Caki2 (cell line): ENCODE measurements at regions not wholly inside any gene's neighbourhood (a gene's known extent, or its start where the extent isn't known, plus 50 kb on each side); places are given as distances from the start of the nearest gene placed in this dataset.

ENCODE experiments used
- DNase-seq: peaks from one replicate; pipeline ENCODE4 v3.0.0-alpha.2; 2015; ENCODE audit warnings: low read depth
- in situ Hi-C: cut with HindIII; loops from 2 replicates; pipeline ENCODE4 v1.10.0; 2016; ENCODE audit warnings: low sequenced_read_pairs, low pct_unique_long_range_greater_than_20kb, mixed read lengths

- in situ Hi-C loops = no loop called here
- DNase-seq = no peak
Measured at GRCh38 chr3:22063500-22063899, 312.5 kb upstream of the ZNF385D start.

DNA sequence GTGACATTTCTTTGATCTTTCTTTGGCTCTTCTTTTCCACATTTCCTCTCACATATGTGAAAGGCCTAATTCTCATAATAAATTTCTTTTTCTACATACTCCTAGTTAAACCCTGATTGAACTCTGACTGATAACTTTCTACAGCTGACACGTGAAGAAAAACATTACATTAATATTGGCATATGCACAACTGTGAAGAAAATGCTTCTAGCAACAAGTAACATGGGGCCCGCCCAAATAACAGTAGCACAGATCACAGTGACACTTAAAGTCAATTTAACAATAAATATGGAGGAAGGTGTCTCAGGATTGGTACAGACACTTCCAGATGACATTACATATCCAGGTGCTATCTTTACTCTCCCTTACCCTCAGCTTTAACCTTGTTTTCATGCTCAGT lies 317.6 kb upstream of the ZNF385D start:
- DNase-seq = no peak
- in situ Hi-C loops = no loop called here

- in situ Hi-C loops = no loop called here
- no peak for DNase-seq
Measured at GRCh38 chr3:22088204-22088603, 337.2 kb upstream of the ZNF385D start.

DNA sequence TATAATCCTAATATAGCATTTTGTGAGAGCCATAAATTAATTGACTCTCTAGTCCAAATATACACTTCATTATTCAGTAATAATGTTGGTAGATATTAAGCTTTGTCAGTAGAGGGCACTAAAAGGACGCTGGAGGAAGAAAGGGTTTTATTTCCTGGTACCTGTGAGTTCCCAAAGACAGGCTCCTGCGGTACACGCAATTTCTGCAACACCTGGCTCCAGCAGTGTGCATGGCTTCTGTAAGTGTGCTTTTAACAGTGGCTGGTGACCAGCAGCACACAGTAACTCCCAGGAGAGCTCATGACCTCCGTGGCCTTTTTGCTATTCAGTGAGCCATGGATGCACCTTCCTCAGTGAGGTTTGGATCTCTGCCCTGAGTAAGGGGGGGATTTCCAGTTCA lies 338.3 kb upstream of the ZNF385D start:
- in situ Hi-C loops = no loop called here
- peak; percentile 26 for DNase-seq

GRCh38 chr3:22091329-22091728 lies 340.3 kb upstream of the ZNF385D start:
- in situ Hi-C loops = no loop called here
- no peak for DNase-seq

DNA sequence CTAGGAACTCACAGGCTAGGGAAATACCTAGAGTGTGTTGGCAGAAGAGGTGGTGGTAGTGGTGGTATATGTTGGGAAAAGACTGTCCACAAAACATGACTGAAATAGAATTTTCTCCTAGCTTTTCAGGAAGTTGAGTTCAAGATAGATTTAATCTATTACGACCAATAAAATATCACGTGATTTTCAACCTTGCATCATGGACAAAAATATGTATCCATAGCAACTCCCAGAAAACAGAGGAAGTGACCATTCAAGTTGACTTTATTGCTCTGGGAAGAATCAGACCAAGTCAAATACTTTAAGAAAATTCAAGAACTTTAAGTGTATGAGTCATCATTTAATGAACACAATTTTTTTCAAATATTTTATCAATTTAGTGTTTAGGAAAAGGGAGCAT lies 347.0 kb upstream of the ZNF385D start:
- in situ Hi-C loops = no loop called here

GRCh38 chr3:22101351-22101750 lies 350.3 kb upstream of the ZNF385D start:
- in situ Hi-C loops = no loop called here

More for the DNA sequence above, 347.0 kb upstream of the ZNF385D start:
- DNase-seq = no peak

DNA sequence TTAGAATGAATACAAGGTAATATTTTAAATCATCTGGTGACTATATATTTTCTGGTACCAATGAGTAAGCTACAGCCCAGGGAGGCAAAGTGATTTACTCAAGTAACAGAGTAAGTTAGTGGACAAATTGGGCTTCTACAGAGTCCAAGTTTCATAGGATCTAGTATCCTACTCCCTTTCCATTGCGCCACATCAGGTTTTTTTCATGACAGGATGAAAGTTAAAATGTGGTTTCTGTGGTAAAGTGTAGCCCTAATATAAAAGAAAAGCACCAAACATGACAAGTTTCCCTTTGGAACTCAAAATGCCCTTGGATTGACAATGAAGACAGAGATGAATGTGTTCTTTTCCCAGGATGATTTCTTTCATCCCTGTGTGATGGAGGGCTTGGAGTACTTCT lies 350.8 kb upstream of the ZNF385D start:
- in situ Hi-C loops = no loop called here
- no peak for DNase-seq

More at GRCh38 chr3:22101351-22101750, 350.3 kb upstream of the ZNF385D start:
- no peak for DNase-seq

- in situ Hi-C loops = no loop called here
- no peak for DNase-seq
Measured at GRCh38 chr3:22103423-22103822, 352.4 kb upstream of the ZNF385D start.

DNA sequence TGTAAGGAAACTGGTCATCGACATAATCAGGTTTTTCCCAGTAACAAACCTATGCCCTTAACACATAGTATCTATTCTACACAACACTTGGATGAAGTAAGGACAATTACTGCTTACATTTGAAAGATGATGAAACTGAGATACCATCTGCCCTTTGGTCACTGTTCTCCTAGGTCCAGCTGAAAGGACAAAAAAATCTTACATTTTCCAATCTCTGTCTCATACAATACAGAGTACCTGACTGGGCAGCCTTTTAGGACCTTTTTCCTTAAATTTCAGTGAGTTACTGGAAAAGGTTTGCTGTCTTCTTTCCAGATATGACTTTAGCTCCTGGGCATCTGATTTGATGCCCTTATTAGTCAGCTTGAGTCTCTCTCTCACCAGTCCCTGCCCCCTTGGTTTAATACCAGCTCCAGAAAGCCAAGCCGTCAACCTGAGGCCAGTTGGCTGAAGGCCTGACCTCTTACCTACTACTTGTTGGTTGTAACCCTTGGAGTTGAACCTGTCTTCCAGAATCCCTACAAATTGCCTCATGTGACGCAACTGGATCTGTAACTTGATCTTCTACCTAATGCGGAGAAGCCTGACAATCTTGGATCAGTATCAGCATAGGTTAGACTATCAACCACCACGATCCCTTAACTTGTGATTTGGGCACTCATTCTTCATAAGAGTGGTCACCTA lies 355.3 kb upstream of the ZNF385D start:
- in situ Hi-C loops = no loop called here
- DNase-seq = no peak

DNA sequence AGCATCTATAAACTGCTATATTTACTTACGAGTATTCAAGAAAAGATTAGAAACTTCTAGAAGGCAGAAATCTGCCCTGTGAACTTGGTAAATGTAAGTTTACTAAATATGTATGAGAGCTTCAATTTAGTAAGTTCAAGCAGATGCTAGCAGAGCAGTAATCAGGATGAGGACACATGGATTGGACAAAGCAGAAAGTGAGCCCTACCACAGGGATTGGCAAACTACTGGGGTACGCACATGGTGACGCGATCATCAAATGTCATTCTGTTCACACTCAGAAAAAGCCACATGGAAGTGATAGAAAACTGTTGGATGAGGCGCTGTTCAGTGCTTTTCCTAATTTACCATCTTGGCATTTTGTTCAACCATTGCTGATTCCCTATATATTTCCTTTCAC lies 360.2 kb upstream of the ZNF385D start:
- no peak for DNase-seq
- in situ Hi-C loops = no loop called here

DNA sequence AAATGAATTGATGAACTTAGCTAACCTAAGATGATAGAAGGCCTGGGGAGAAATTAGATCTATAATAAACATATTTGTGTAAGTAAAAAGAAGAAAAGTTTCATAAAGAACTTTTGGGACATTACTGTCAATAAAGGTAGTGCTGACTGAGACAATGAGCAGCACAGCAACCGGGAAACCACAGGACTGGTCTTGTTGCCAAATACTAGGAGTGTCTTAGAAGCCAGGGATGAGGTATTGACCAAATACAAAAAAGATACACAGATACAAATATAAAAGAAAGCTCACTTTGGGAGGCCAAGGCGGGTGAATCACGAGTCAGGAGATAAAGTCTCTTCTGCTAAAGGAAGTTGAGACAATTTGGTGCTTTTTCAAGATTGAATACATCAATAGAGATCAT lies 362.4 kb upstream of the ZNF385D start:
- no peak for DNase-seq
- in situ Hi-C loops = no loop called here

GRCh38 chr3:22115581-22115980 lies 364.6 kb upstream of the ZNF385D start:
- in situ Hi-C loops = no loop called here

DNA sequence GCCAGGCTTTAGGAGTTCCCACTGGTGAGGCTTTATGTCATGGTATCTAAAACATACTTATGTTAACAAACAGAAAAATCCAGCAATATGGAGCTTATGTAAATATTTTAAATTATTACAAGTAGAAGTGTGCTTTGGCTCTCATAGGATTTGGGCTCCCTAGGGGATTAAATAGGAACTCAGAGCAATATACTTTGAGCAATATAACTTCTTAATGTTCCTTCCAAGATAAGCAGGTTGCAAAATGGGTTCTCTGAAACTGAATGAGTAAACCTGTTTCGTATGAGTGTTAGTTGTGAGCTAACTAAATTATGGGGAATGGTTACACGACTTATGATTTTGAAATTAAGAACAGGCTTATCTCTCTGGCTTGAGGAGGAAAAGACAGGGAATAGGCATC lies 366.1 kb upstream of the ZNF385D start:
- DNase-seq = no peak
- in situ Hi-C loops = no loop called here

More at GRCh38 chr3:22115581-22115980, 364.6 kb upstream of the ZNF385D start:
- DNase-seq = no peak

- peak; percentile 9 for DNase-seq
- in situ Hi-C loops = no loop called here
Measured at GRCh38 chr3:22117751-22118346, 366.8 kb upstream of the ZNF385D start.

- no peak for DNase-seq
- in situ Hi-C loops = no loop called here
Measured at GRCh38 chr3:22118542-22118941, 367.5 kb upstream of the ZNF385D start.

DNA sequence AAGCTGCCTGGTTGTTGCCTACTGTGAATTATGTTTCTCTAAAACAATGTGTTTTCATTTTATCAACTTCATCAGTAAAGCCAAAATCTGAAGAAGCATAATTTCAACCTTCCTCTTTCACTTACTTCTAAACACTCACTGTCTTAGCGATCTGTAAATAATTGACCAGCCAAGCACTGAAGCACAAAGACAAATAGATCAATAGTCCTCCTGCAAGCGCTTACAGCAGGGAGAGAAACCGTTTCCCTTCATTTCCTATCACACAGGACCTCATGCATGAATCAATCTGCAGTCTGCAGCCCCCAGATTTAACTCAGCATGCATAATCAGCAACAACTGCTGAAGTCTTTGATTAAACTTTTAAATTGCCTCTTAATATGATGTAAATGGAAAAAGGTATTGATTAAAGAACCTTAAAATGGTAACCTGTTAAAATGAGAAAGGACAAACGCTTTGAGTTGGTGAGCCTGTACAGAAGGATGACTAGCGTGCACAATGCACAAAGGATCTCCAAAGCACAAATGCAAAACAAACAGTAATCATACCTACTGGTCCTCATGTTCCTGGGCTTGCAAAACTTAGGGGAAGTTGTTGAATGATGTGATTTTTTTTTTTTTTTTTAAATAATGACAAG lies 370.2 kb upstream of the ZNF385D start:
- DNase-seq = no peak
- in situ Hi-C loops = no loop called here

- no peak for DNase-seq
- in situ Hi-C loops = no loop called here
Measured at GRCh38 chr3:22122567-22122966, 371.6 kb upstream of the ZNF385D start.

- DNase-seq = no peak
- in situ Hi-C loops = no loop called here
Measured at GRCh38 chr3:22129101-22129500, 378.1 kb upstream of the ZNF385D start.

DNA sequence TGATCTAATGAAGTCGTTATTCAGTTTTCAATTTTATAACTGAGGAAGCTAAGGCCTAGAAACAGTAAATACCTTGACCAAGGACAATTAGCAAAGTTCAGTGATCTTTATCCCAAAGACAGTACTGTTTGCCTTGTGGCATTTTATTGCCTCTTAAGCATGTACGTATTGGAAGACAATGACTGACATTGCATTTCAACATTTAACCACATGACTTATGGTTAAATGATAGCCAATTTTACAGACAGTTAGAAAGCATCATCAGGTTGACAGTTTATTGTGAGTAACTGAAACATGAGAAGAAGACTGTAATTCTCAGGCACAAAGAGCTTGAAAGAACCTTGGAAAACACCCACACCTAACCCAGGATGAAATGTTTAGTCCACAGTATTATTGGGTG lies 390.8 kb upstream of the ZNF385D start:
- in situ Hi-C loops = no loop called here
- DNase-seq = no peak
